WERI-Rb-1 (cell line): ENCODE measurements at regions not wholly inside any gene's neighbourhood (a gene's known extent, or its start where the extent isn't known, plus 50 kb on each side); places are given as distances from the start of the nearest gene placed in this dataset.

ENCODE experiments used
- DNase-seq: peaks from one replicate; pipeline ENCODE4 v3.0.0-alpha.2; 2020
- H3K27ac ChIP-seq: fragments of 250-450 bp; sonication (Bioruptor Pico); 2 replicates; pipeline ENCODE4 v1.5.1; 2020; ENCODE audit warnings: mild to moderate bottlenecking, moderate library complexity
- H3K27me3 ChIP-seq: fragments of 250-450 bp; sonication (Bioruptor Pico); 2 replicates; pipeline ENCODE4 v1.5.1; 2021; ENCODE audit warnings: mild to moderate bottlenecking, low read depth, moderate library complexity; ENCODE audit not compliant: insufficient read depth, severe bottlenecking
- H3K36me3 ChIP-seq: fragments of 250-450 bp; sonication (Bioruptor Pico); 2 replicates; pipeline ENCODE4 v1.5.1; 2020; ENCODE audit warnings: mild to moderate bottlenecking, moderate library complexity
- H3K4me3 ChIP-seq: 2 replicates; pipeline ENCODE4 v1.5.1; 2011; ENCODE audit warnings: low read depth, mild to moderate bottlenecking, control low read depth, low read length
- H3K9me3 ChIP-seq: fragments of 250-450 bp; sonication (Bioruptor Pico); 2 replicates; pipeline ENCODE4 v1.5.1; 2021; ENCODE audit warnings: mild to moderate bottlenecking, moderate library complexity; ENCODE audit not compliant: severe bottlenecking
- TF ChIP-seq, protein P1 (sequence below): IDR thresholded peaks from 2 replicates; pipeline ENCODE4 v1.5.1; 2011; ENCODE audit warnings: low read depth, mild to moderate bottlenecking, control low read depth, inconsistent platforms, low read length

DNA sequence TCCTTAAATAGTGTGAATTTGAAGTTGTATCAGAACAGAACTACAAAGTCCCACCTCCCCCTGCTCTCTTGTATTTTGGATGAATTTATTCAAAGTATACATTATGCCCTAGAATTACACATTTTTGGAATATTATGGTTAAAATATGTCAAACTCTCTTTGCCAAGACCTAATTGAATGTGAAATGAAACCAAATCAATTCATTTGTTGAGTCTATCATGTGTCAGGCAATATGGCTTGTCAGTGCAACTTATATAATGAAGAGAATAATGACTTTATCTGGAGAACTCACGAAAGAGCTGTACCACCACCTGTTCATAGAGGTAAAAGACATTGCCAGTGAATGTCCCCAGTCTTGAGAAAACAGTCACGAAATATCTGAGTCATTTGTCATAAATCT, 106.8 kb downstream of the TUSC1 start:
- peaks cover 34% of the 10 kb centered on the region for H3K27me3 ChIP-seq
- H3K4me3 ChIP-seq = no peak overlapping the region
- no peaks in the 10 kb centered on the region for H3K36me3 ChIP-seq
- H3K27ac ChIP-seq = no peak overlapping the region
- DNase-seq = no peak
- no peaks in the 10 kb centered on the region for H3K9me3 ChIP-seq
- TF ChIP-seq, protein P1, sequence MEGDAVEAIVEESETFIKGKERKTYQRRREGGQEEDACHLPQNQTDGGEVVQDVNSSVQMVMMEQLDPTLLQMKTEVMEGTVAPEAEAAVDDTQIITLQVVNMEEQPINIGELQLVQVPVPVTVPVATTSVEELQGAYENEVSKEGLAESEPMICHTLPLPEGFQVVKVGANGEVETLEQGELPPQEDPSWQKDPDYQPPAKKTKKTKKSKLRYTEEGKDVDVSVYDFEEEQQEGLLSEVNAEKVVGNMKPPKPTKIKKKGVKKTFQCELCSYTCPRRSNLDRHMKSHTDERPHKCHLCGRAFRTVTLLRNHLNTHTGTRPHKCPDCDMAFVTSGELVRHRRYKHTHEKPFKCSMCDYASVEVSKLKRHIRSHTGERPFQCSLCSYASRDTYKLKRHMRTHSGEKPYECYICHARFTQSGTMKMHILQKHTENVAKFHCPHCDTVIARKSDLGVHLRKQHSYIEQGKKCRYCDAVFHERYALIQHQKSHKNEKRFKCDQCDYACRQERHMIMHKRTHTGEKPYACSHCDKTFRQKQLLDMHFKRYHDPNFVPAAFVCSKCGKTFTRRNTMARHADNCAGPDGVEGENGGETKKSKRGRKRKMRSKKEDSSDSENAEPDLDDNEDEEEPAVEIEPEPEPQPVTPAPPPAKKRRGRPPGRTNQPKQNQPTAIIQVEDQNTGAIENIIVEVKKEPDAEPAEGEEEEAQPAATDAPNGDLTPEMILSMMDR = no peak

DNA sequence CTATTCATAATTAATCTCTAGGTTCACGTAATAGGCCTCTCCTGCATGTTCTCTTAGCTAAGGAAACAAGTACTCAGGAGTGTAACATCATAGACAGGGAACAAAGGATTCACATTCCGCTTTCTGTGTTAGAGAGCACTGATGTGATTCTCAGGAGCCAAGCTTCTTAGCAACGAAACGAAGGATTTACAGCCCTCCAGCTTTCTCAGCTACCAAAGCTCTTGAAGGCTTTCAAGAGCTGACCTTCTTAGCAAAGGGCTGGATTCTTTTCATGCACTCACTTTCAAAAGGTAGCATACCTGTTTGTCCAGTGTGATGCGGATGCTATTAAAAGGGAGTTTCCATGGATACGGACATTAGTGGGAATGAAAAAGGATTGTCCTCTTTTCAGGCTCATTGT, 107.4 kb downstream of the TUSC1 start:
- no peaks in the 10 kb centered on the region for H3K9me3 ChIP-seq
- H3K4me3 ChIP-seq = no peak overlapping the region
- peaks cover 29% of the 10 kb centered on the region for H3K27me3 ChIP-seq
- DNase-seq = no peak
- no peaks in the 10 kb centered on the region for H3K36me3 ChIP-seq
- TF ChIP-seq, protein P1 = no peak
- H3K27ac ChIP-seq = no peak overlapping the region

DNA sequence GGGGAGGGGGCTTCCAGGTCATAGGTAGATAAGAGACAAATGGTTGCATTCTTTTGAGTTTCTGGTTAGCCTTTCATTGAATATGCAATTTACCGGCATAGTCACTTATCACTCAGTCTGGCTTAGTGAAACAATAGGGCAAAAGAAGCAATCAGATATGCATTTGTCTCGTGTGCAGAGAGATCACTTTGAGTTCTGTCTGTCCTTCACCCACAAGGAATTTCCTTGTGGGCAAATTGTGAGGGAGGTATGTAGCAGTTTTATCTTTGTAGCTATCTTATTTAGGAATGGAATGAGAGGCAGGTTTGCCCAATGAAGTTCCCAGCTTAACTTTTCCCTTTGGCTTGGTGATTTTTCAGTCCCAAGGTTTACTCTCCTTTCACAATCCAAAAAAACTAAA, 116.1 kb downstream of the TUSC1 start:
- no peak for DNase-seq
- H3K27me3 ChIP-seq = peaks cover 33% of the 10 kb centered on the region
- TF ChIP-seq, protein P1 = no peak
- no peaks in the 10 kb centered on the region for H3K9me3 ChIP-seq
- no peak overlapping the region for H3K27ac ChIP-seq
- no peak overlapping the region for H3K4me3 ChIP-seq
- no peaks in the 10 kb centered on the region for H3K36me3 ChIP-seq

DNA sequence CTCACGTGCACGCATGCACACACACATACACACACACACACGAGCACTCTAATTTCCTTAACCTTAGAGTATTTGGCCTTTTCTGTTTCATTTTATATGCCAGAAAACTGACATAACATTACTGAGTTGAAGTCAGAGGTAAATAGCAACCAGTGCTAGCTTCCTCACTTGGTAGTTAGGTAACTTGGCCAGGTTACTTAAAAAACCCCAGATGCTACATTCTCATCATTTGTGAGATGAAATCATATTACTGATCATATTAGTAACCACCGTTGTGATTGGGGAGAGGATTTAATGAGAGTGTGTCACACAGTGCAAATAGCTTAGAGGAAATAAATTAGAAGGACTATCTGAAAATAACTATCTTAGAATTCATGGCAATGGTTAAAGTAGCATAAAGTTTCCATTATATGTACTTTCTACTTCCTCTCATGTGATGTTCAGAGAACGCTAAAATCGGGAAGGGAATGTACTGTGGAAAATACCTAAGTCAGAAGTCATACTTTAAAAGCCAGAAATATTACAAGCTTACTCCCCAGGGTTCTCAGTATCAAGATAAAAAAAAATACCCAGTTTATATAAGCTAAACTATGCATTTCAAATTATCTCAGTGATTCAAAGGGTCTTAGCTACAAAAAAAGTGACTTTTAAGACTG, 120.5 kb downstream of the TUSC1 start:
- no peaks in the 10 kb centered on the region for H3K9me3 ChIP-seq
- no peak for DNase-seq
- TF ChIP-seq, protein P1 = no peak

DNA sequence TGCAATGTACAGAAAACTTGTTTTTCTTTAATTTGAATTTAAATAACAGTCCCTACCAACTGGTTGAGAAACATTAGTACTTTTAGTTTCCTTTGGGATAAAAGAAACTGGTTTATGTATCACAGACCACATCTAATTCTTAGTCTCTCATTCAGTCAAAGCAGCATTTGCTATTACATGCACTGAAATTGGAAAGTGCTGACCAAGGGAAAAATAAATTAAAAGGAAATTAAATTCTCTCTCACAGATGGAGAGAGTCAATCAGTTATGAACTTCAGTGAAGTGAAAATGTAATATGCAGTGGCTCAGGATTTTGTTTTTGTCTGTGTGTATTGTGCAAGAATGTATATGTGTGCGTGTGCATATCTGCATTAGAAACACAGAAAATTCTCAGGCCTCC, 121.7 kb downstream of the TUSC1 start:
- Histone ChIP-seq H3K27me3 (peaks cover 55% of the 10 kb centered on the region), H3K4me3 (no peak overlapping the region), H3K36me3 (no peaks in the 10 kb centered on the region), H3K27ac (no peak overlapping the region), H3K9me3 (no peaks in the 10 kb centered on the region)
- no peak for DNase-seq
- TF ChIP-seq, protein P1 = no peak

More for the DNA sequence above, 120.5 kb downstream of the TUSC1 start:
- Histone ChIP-seq H3K27ac (no peak overlapping the region), H3K36me3 (no peaks in the 10 kb centered on the region), H3K4me3 (no peak overlapping the region), H3K27me3 (peaks cover 53% of the 10 kb centered on the region)

DNA sequence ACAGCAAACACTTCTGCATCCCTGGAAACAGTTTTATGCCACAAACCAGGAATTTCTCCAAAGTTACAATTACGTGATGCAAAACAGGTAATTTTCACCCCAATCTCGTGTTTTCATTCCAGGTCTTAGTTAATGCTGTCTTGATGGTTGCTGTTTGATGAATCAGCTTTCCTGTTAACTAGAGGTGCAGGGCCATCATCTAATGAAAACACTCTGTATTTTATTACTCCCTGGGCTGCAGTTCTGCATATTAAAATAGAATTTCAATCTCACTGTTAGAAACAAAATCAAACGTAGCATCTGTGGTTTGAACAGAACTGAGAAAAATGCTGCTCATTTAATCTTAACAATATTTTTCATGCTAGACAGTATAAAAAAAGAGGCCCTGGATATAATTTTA, 129.4 kb downstream of the TUSC1 start:
- H3K4me3 ChIP-seq = no peak overlapping the region
- no peaks in the 10 kb centered on the region for H3K9me3 ChIP-seq
- H3K27me3 ChIP-seq = peaks cover 55% of the 10 kb centered on the region
- no peaks in the 10 kb centered on the region for H3K36me3 ChIP-seq
- no peak overlapping the region for H3K27ac ChIP-seq
- DNase-seq = no peak
- TF ChIP-seq, protein P1 = no peak
